Tibial artery (tissue), 4 donors: ENCODE measurements at regions not wholly inside any gene's neighbourhood (a gene's known extent, or its start where the extent isn't known, plus 50 kb on each side); places are given as distances from the start of the nearest gene placed in this dataset.
"Not testable (repeated sequence)": the region's sequence is repeated elsewhere in the genome, so short reads cannot be mapped to it uniquely, and the experiment has no call there.

ENCODE experiments used
- DNase-seq, 2 donors: peaks; one replicate each; pipeline ENCODE4 v3.0.0-alpha.2; 2019
- H3K27ac ChIP-seq, 2 donors: fragments of 200-600 bp; sonication (generic) in 1 of 2; 1 replicate in 1 of 2; 2 replicates in 1 of 2; pipeline ENCODE4 v1.5.1; 2018 to 2019; ENCODE audit warnings: mild to moderate bottlenecking in 1 of 2
- H3K27me3 ChIP-seq, 2 donors: fragments of 200-600 bp; sonication (generic) in 1 of 2; one replicate each; pipeline versions ENCODE4 v1.5.1 to v1.6.0; 2016 to 2019
- H3K36me3 ChIP-seq, 3 donors: fragments of 200-600 bp; sonication (generic) in 2 of 3; one replicate each; pipeline ENCODE4 v1.5.1; 2016 to 2019; ENCODE audit warnings: mild to moderate bottlenecking in 2 of 3
- H3K4me1 ChIP-seq, 4 donors: fragments of 200-600 bp; sonication (generic) in 2 of 4; 1 replicate in 3 of 4; 2 replicates in 1 of 4; pipeline ENCODE4 v1.5.1; 2016 to 2019
- H3K4me3 ChIP-seq, 2 donors: fragments of 200-600 bp; sonication (generic) in 1 of 2; 1 replicate in 1 of 2; 2 replicates in 1 of 2; pipeline ENCODE4 v1.5.1; 2018 to 2019; ENCODE audit warnings: mild to moderate bottlenecking in 2 of 2
- H3K9me3 ChIP-seq, 3 donors: fragments of 200-600 bp; sonication (generic) in 1 of 3; one replicate each; pipeline ENCODE4 v1.5.1; 2016 to 2019
- CTCF ChIP-seq, 2 experiments: fragments of 200-600 bp in 1 of 2; fragments of 450-650 bp in 1 of 2; IDR thresholded peaks; one replicate each; pipeline ENCODE4 v1.5.1; 2017 to 2019; ENCODE audit warnings: antibody characterized with exemption in 2 of 2, mild to moderate bottlenecking in 1 of 2, moderate library complexity in 1 of 2
- intact Hi-C: fragments of 100-400 bp; cut with DNase I; formaldehyde crosslinking; loops from one replicate; pipeline ENCODE4 v1.15.0; 2023; ENCODE audit warnings: low total_unique reads

GRCh38 chr6:141056945-141057625, 1075.6 kb upstream of the GJE1 start:
- H3K27me3 ChIP-seq = no peaks in the 10 kb centered on the region

GRCh38 chr6:141050471-141050870, 1082.3 kb upstream of the GJE1 start:
- no peak overlapping the region for H3K4me3 ChIP-seq
- TF ChIP-seq CTCF (IDR thresholded peaks at IDR 0.05) = no peak
- no peak overlapping the region for H3K27ac ChIP-seq
- peaks cover 0 to 7% (median 0%) of the 10 kb centered on the region in 3 donors for H3K9me3 ChIP-seq
- H3K4me1 ChIP-seq = peaks cover 0 to 7% (median 3%) of the 10 kb centered on the region in 4 donors
- no peaks in the 10 kb centered on the region for H3K36me3 ChIP-seq
- no peak for DNase-seq
- H3K27me3 ChIP-seq = no peaks in the 10 kb centered on the region
- intact Hi-C loops = no loop called here

More at GRCh38 chr6:141056945-141057625, 1075.6 kb upstream of the GJE1 start:
- Histone ChIP-seq H3K36me3 (no peaks in the 10 kb centered on the region), H3K27ac (no peak overlapping the region), H3K9me3 (no peaks in the 10 kb centered on the region), H3K4me3 (no peak overlapping the region), H3K4me1 (no peaks in the 10 kb centered on the region)
- no peak for DNase-seq
- no peak for TF ChIP-seq CTCF (IDR thresholded peaks at IDR 0.05)
- intact Hi-C loops = no loop called here

GRCh38 chr6:141048451-141048850, 1084.3 kb upstream of the GJE1 start:
- H3K4me3 ChIP-seq = no peak overlapping the region
- no peak for DNase-seq
- no peak overlapping the region for H3K27ac ChIP-seq
- intact Hi-C loops = no loop called here
- peaks cover 0 to 7% (median 0%) of the 10 kb centered on the region in 3 donors for H3K9me3 ChIP-seq
- H3K4me1 ChIP-seq = peaks cover 0 to 7% (median 3%) of the 10 kb centered on the region in 4 donors
- TF ChIP-seq CTCF (IDR thresholded peaks at IDR 0.05) = no peak
- H3K36me3 ChIP-seq = no peaks in the 10 kb centered on the region
- no peaks in the 10 kb centered on the region for H3K27me3 ChIP-seq

- H3K27me3 ChIP-seq, H3K4me1 ChIP-seq, H3K4me3 ChIP-seq, H3K27ac ChIP-seq, H3K36me3 ChIP-seq, DNase-seq, intact Hi-C loops: not testable (repeated sequence)
- peaks cover 0 to 16% (median 6%) of the 10 kb centered on the region in 3 donors for H3K9me3 ChIP-seq
Observed at GRCh38 chr6:141046496-141046895, 1086.2 kb upstream of the GJE1 start.

- no peak for TF ChIP-seq CTCF (IDR thresholded peaks at IDR 0.05)
Observed at GRCh38 chr6:141041596-141042087, 1091.1 kb upstream of the GJE1 start.

GRCh38 chr6:141035312-141036200, 1097.2 kb upstream of the GJE1 start:
- Histone ChIP-seq H3K27me3 (no peaks in the 10 kb centered on the region), H3K36me3 (no peaks in the 10 kb centered on the region), H3K27ac (no peak overlapping the region), H3K9me3 (no peaks in the 10 kb centered on the region), H3K4me3 (no peak overlapping the region), H3K4me1 (peaks cover 0 to 20% (median 0%) of the 10 kb centered on the region in 4 donors)
- intact Hi-C loops = no loop called here
- no peak for DNase-seq
- TF ChIP-seq CTCF (IDR thresholded peaks at IDR 0.05) = no peak

More at GRCh38 chr6:141041596-141042087, 1091.1 kb upstream of the GJE1 start:
- no peaks in the 10 kb centered on the region for H3K4me1 ChIP-seq
- intact Hi-C loops = no loop called here
- no peak overlapping the region for H3K4me3 ChIP-seq
- no peak overlapping the region for H3K27ac ChIP-seq
- H3K9me3 ChIP-seq = peaks cover 0 to 11% (median 7%) of the 10 kb centered on the region in 3 donors
- DNase-seq = no peak
- no peaks in the 10 kb centered on the region for H3K27me3 ChIP-seq
- no peaks in the 10 kb centered on the region for H3K36me3 ChIP-seq
